Peyer's patch (tissue), 4 donors: ENCODE measurements at regions not wholly inside any gene's neighbourhood (a gene's known extent, or its start where the extent isn't known, plus 50 kb on each side); places are given as distances from the start of the nearest gene placed in this dataset.

ENCODE experiments used
- POLR2A ChIP-seq, 2 donors: fragments of 450-650 bp; IDR thresholded peaks; one replicate each; pipeline ENCODE4 v1.5.1; 2017; ENCODE audit warnings: antibody characterized with exemption in 2 of 2, mild to moderate bottlenecking in 2 of 2, moderate library complexity in 2 of 2
- TF ChIP-seq, protein P1 (sequence below), 6 experiments: fragments of 450-650 bp in 4 of 6; fragments of 200-600 bp in 2 of 6; sonication (generic) in 1 of 6; IDR thresholded peaks; one replicate each; pipeline ENCODE4 v1.5.1; 2017 to 2019; ENCODE audit warnings: antibody characterized with exemption in 6 of 6, mild to moderate bottlenecking in 3 of 6, moderate library complexity in 1 of 6

DNA sequence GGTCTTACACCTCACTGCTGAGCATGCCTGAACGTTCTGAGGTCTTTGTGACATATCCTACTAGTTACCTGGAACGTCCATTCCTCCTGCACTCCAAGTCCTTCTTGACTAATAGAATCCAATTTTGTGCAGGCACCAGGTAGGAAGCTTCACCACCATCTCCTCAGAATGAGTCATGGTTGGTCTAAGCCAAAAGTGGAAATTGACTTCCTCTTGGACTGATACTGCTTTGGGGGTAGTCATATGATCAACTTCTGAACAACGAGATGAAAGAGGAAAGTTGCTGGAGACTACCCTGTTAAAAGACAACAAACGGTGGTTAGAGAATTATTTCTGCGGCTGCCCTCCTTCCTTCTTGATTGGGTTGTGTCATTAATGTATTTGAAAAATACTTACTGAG lies 374.2 kb upstream of the LARGE1 start:
- TF ChIP-seq, protein P1, sequence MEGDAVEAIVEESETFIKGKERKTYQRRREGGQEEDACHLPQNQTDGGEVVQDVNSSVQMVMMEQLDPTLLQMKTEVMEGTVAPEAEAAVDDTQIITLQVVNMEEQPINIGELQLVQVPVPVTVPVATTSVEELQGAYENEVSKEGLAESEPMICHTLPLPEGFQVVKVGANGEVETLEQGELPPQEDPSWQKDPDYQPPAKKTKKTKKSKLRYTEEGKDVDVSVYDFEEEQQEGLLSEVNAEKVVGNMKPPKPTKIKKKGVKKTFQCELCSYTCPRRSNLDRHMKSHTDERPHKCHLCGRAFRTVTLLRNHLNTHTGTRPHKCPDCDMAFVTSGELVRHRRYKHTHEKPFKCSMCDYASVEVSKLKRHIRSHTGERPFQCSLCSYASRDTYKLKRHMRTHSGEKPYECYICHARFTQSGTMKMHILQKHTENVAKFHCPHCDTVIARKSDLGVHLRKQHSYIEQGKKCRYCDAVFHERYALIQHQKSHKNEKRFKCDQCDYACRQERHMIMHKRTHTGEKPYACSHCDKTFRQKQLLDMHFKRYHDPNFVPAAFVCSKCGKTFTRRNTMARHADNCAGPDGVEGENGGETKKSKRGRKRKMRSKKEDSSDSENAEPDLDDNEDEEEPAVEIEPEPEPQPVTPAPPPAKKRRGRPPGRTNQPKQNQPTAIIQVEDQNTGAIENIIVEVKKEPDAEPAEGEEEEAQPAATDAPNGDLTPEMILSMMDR (IDR thresholded peaks at IDR 0.05): no peak
- no peak for TF ChIP-seq POLR2A (IDR thresholded peaks at IDR 0.05)
